Ascending aorta (tissue), 2 donors: ENCODE measurements at regions not wholly inside any gene's neighbourhood (a gene's known extent, or its start where the extent isn't known, plus 50 kb on each side); places are given as distances from the start of the nearest gene placed in this dataset.
"Not testable (repeated sequence)": the region's sequence is repeated elsewhere in the genome, so short reads cannot be mapped to it uniquely, and the experiment has no call there.

Experiments
- DNase-seq, 2 donors: peaks; one replicate each; pipeline ENCODE4 v3.0.0-alpha.2; 2019; ENCODE audit warnings: low spot score in 2 of 2
- H3K27ac ChIP-seq, 2 donors: fragments of 200-600 bp; sonication (generic); one replicate each; pipeline ENCODE4 v1.5.1; 2016 to 2017; ENCODE audit warnings: mild to moderate bottlenecking in 1 of 2
- H3K27me3 ChIP-seq: fragments of 200-600 bp; sonication (generic); one replicate; pipeline ENCODE4 v1.5.1; 2017
- H3K36me3 ChIP-seq, 2 donors: fragments of 200-600 bp; sonication (generic); one replicate each; pipeline ENCODE4 v1.5.1; 2016
- H3K4me1 ChIP-seq, 2 donors: fragments of 200-600 bp; sonication (generic); one replicate each; pipeline ENCODE4 v1.5.1; 2016 to 2017; ENCODE audit warnings: mild to moderate bottlenecking in 1 of 2
- H3K4me3 ChIP-seq, 2 donors: fragments of 200-600 bp; sonication (generic); one replicate each; pipeline ENCODE4 v1.5.1; 2016 to 2017; ENCODE audit warnings: mild to moderate bottlenecking in 1 of 2
- H3K9me3 ChIP-seq, 2 donors: fragments of 200-600 bp; sonication (generic); one replicate each; pipeline ENCODE4 v1.5.1; 2016
- intact Hi-C: fragments of 100-400 bp; cut with DNase I; formaldehyde crosslinking; loops from one replicate; pipeline ENCODE4 v1.15.1; 2023
- TF ChIP-seq, protein P1 (sequence below), 3 experiments: fragments of 200-600 bp in 2 of 3; fragments of 450-650 bp in 1 of 3; sonication (generic) in 2 of 3; IDR thresholded peaks; one replicate each; pipeline ENCODE4 v1.5.1; 2016 to 2019; ENCODE audit warnings: antibody characterized with exemption in 3 of 3, mild to moderate bottlenecking in 1 of 3, moderate library complexity in 1 of 3

GRCh38 chr2:8331068-8331467 is 350.8 kb upstream of the ID2 start:
- Histone ChIP-seq H3K4me3 (no peak overlapping the region), H3K36me3 (no peaks in the 10 kb centered on the region), H3K27ac (no peak overlapping the region), H3K4me1 (peaks cover 0 to 4% of the 10 kb centered on the region in 2 donors), H3K9me3 (no peaks in the 10 kb centered on the region), H3K27me3 (no peaks in the 10 kb centered on the region)
- TF ChIP-seq, protein P1, sequence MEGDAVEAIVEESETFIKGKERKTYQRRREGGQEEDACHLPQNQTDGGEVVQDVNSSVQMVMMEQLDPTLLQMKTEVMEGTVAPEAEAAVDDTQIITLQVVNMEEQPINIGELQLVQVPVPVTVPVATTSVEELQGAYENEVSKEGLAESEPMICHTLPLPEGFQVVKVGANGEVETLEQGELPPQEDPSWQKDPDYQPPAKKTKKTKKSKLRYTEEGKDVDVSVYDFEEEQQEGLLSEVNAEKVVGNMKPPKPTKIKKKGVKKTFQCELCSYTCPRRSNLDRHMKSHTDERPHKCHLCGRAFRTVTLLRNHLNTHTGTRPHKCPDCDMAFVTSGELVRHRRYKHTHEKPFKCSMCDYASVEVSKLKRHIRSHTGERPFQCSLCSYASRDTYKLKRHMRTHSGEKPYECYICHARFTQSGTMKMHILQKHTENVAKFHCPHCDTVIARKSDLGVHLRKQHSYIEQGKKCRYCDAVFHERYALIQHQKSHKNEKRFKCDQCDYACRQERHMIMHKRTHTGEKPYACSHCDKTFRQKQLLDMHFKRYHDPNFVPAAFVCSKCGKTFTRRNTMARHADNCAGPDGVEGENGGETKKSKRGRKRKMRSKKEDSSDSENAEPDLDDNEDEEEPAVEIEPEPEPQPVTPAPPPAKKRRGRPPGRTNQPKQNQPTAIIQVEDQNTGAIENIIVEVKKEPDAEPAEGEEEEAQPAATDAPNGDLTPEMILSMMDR (IDR thresholded peaks at IDR 0.05) = no peak
- intact Hi-C loops = no loop called here
- no peak for DNase-seq

DNA sequence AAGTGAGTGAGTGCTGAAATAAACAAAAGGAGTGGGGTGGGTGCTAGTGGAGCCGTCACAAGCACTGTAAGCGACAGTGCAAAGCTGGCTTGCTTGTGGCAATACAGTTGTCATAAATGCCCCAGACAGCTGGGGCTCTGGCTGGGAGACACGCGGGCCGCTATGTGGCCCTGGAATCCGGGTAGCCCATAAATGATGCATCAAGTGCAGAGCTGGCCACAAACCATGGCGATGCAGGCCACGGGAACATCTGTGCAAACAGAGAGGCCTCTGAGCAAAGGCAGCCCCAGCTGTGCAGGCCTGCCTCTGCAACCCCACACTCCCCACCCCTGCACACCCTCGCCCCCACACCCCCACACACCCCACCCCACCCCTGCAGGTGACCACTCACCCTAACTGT is 349.2 kb upstream of the ID2 start:
- intact Hi-C loops = no loop called here
- Histone ChIP-seq H3K9me3 (no peaks in the 10 kb centered on the region), H3K4me1 (peaks cover 0 to 4% of the 10 kb centered on the region in 2 donors), H3K36me3 (no peaks in the 10 kb centered on the region), H3K4me3 (no peak overlapping the region), H3K27me3 (no peaks in the 10 kb centered on the region), H3K27ac (no peak overlapping the region)
- TF ChIP-seq, protein P1 (IDR thresholded peaks at IDR 0.05) = no peak
- DNase-seq = no peak

- Histone ChIP-seq H3K9me3 (no peaks in the 10 kb centered on the region), H3K27ac (no peak overlapping the region)
- TF ChIP-seq, protein P1 (IDR thresholded peaks at IDR 0.05) = no peak
These were observed 348.6 kb upstream of the ID2 start for GRCh38 chr2:8333177-8333831.

DNA sequence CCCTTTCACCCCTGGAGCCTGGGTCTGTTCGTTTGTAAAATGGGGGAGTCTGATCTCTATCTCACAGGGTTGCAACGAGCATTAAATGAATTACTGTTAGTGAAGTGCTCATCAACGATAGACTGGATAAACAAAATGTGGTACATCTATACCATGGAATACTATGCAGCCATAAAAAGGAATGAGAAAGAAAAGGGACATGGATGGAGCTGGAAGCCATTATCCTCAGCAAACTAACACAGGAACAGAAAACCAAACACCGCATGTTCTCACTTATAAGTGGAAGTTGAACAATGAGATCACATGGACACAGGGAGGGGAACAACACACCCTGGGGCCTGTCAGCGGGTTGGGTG is 348.0 kb upstream of the ID2 start:
- H3K9me3 ChIP-seq, DNase-seq, H3K4me3 ChIP-seq, H3K36me3 ChIP-seq, H3K4me1 ChIP-seq, intact Hi-C loops, H3K27ac ChIP-seq, H3K27me3 ChIP-seq: not testable (repeated sequence)

More at GRCh38 chr2:8333177-8333831, 348.6 kb upstream of the ID2 start:
- no peak overlapping the region for H3K4me3 ChIP-seq
- no peak for DNase-seq
- intact Hi-C loops = no loop called here
- no peaks in the 10 kb centered on the region for H3K36me3 ChIP-seq
- H3K27me3 ChIP-seq = no peaks in the 10 kb centered on the region
- H3K4me1 ChIP-seq = peaks cover 0 to 4% of the 10 kb centered on the region in 2 donors

GRCh38 chr2:8334866-8335325 is 347.0 kb upstream of the ID2 start:
- no peak for DNase-seq
- no peak overlapping the region for H3K27ac ChIP-seq
- H3K27me3 ChIP-seq = no peaks in the 10 kb centered on the region
- no peaks in the 10 kb centered on the region for H3K9me3 ChIP-seq
- no peak overlapping the region for H3K4me3 ChIP-seq
- TF ChIP-seq, protein P1 (IDR thresholded peaks at IDR 0.05) = no peak
- intact Hi-C loops = no loop called here
- no peaks in the 10 kb centered on the region for H3K36me3 ChIP-seq
- peaks cover 0 to 4% of the 10 kb centered on the region in 2 donors for H3K4me1 ChIP-seq

DNA sequence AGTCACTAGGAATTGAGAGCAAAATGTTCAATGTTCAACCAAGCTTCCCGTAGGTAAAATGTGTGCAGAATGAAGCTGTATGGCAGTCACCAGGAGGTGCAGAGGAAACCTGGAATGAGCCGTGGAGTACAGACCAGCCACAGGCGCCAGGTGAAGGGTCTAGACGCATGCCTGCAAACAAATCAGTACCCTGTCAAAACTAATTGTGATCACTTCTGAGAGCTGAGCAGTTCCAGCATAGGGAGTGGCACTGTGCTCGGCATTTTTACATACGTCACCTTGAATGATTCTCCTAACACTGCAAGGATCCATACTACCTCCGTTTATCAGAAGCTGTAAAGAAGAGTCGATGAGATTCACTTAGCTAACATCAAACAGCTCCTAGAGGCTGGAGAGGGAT is 346.1 kb upstream of the ID2 start:
- Histone ChIP-seq H3K27me3 (no peaks in the 10 kb centered on the region), H3K9me3 (no peaks in the 10 kb centered on the region), H3K27ac (no peak overlapping the region), H3K36me3 (no peaks in the 10 kb centered on the region), H3K4me1 (no peaks in the 10 kb centered on the region), H3K4me3 (no peak overlapping the region)
- intact Hi-C loops = no loop called here
- DNase-seq = no peak
- TF ChIP-seq, protein P1 (IDR thresholded peaks at IDR 0.05) = no peak
